ENCODE measurements at regions not wholly inside any gene's neighbourhood (a gene's known extent, or its start where the extent isn't known, plus 50 kb on each side); places are given as distances from the start of the nearest gene placed in this dataset.

- no peak for TF ChIP-seq CTCF (IDR thresholded peaks at IDR 0.05; ENCODE audit: extremely low read depth, missing control alignments)
These were observed 185.5 kb downstream of the SMC2 start for GRCh38 chr9:104279535-104280177.

GRCh38 chr9:104280178-104280560 is 186.1 kb downstream of the SMC2 start:
- TF ChIP-seq CTCF (IDR thresholded peaks at IDR 0.05; ENCODE audit: extremely low read depth, missing control alignments): no peak
- no peak for DNase-seq (ENCODE audit: low spot score)

More at GRCh38 chr9:104279535-104280177, 185.5 kb downstream of the SMC2 start:
- no peak for DNase-seq (ENCODE audit: low spot score)

GRCh38 chr9:104280711-104281110 is 186.6 kb downstream of the SMC2 start:
- no peak for TF ChIP-seq CTCF (IDR thresholded peaks at IDR 0.05; ENCODE audit: extremely low read depth, missing control alignments)
- no peak for DNase-seq (ENCODE audit: low spot score)

GRCh38 chr9:104286187-104286586 is 192.1 kb downstream of the SMC2 start:
- DNase-seq (ENCODE audit: low spot score): no peak
- TF ChIP-seq CTCF (IDR thresholded peaks at IDR 0.05; ENCODE audit: extremely low read depth, missing control alignments): no peak

- no peak for TF ChIP-seq CTCF (IDR thresholded peaks at IDR 0.05; ENCODE audit: extremely low read depth, missing control alignments)
- DNase-seq (ENCODE audit: low spot score): no peak
These were observed 192.7 kb downstream of the SMC2 start for GRCh38 chr9:104286799-104287198.

GRCh38 chr9:104287253-104287878 is 193.3 kb downstream of the SMC2 start:
- no peak for TF ChIP-seq CTCF (IDR thresholded peaks at IDR 0.05; ENCODE audit: extremely low read depth, missing control alignments)
- no peak for DNase-seq (ENCODE audit: low spot score)

- DNase-seq (ENCODE audit: low spot score): no peak
- no peak for TF ChIP-seq CTCF (IDR thresholded peaks at IDR 0.05; ENCODE audit: extremely low read depth, missing control alignments)
These were observed 199.8 kb downstream of the SMC2 start for GRCh38 chr9:104293877-104294276.

Data from GM20000 (cell line).